Smooth muscle cell (in vitro differentiated cells): ENCODE measurements at regions not wholly inside any gene's neighbourhood (a gene's known extent, or its start where the extent isn't known, plus 50 kb on each side); places are given as distances from the start of the nearest gene placed in this dataset.
A peak's percentile ranks its signal among the peaks of the same experiment; 100 is the strongest.

Experiments used
- DNase-seq: peaks from one replicate; lab custom pipeline; 2025; ENCODE audit not compliant: unreplicated experiment; lab: John Stamatoyannopoulos, UW
- H2AFZ ChIP-seq: fragments of 200-600 bp; sonication (generic); 2 replicates; pipeline ENCODE4 v1.6.0; 2016; ENCODE audit warnings: antibody characterized with exemption, low read depth, mild to moderate bottlenecking
- H3F3A ChIP-seq: fragments of 200-600 bp; sonication (generic); 2 replicates; pipeline ENCODE4 v1.6.0; 2017; ENCODE audit warnings: antibody characterized with exemption, low read depth
- H3K27ac ChIP-seq: fragments of 200-600 bp; sonication (generic); 2 replicates; pipeline ENCODE4 v1.5.1; 2016; ENCODE audit warnings: low read depth, mild to moderate bottlenecking
- H3K27me3 ChIP-seq: fragments of 200-600 bp; sonication (generic); 2 replicates; pipeline ENCODE4 v1.6.1; 2016; ENCODE audit warnings: low read depth, mild to moderate bottlenecking
- H3K36me3 ChIP-seq: fragments of 200-600 bp; sonication (generic); 2 replicates; pipeline ENCODE4 v1.5.1; 2016; ENCODE audit warnings: low read depth
- H3K4me1 ChIP-seq: fragments of 200-600 bp; sonication (generic); 2 replicates; pipeline ENCODE4 v1.5.1; 2016; ENCODE audit warnings: low read depth
- H3K4me2 ChIP-seq: fragments of 200-600 bp; sonication (generic); 2 replicates; pipeline ENCODE4 v1.6.0; 2016; ENCODE audit warnings: mild to moderate bottlenecking
- H3K4me3 ChIP-seq: fragments of 200-600 bp; sonication (generic); 2 replicates; pipeline ENCODE4 v1.5.1; 2016; ENCODE audit warnings: mild to moderate bottlenecking
- H3K79me2 ChIP-seq: fragments of 200-600 bp; sonication (generic); 2 replicates; pipeline ENCODE4 v1.6.0; 2016; ENCODE audit warnings: low read depth, mild to moderate bottlenecking
- H3K9ac ChIP-seq: fragments of 200-600 bp; sonication (generic); 2 replicates; pipeline ENCODE4 v1.6.0; 2016; ENCODE audit warnings: low read depth
- H3K9me3 ChIP-seq: fragments of 200-600 bp; sonication (generic); replicated peaks from 2 replicates; pipeline ENCODE4 v1.5.1; 2016; ENCODE audit warnings: low read depth
- H4K20me1 ChIP-seq: fragments of 200-600 bp; sonication (generic); 2 replicates; pipeline ENCODE4 v1.6.0; 2016; ENCODE audit warnings: low read depth
- CTCF ChIP-seq: fragments of 200-600 bp; sonication (generic); IDR thresholded peaks from 2 replicates; pipeline ENCODE4 v1.5.1; 2017; ENCODE audit warnings: borderline replicate concordance, mild to moderate bottlenecking, antibody characterized with exemption; ENCODE audit not compliant: insufficient read depth, poor library complexity, severe bottlenecking
- WGBS: methylation state at CpG from one replicate; pipeline ENCODE4 v1.1.7; 2016; ENCODE audit warnings: low lambda C conversion rate; 5-methylcytosine and 5-hydroxymethylcytosine counted together

GRCh38 chr20:22437354-22437753 is 147.0 kb downstream of the FOXA2 start:
- H3F3A ChIP-seq = no peaks in the 10 kb centered on the region
- no peak overlapping the region for H2AFZ ChIP-seq
- no peaks in the 10 kb centered on the region for H4K20me1 ChIP-seq
- no peaks in the 10 kb centered on the region for H3K9me3 ChIP-seq
- TF ChIP-seq CTCF = no peak
- peaks cover 8% of the 10 kb centered on the region for H3K4me1 ChIP-seq
- H3K27me3 ChIP-seq = peaks cover 33% of the 10 kb centered on the region
- no peak for DNase-seq
- no peaks in the 10 kb centered on the region for H3K79me2 ChIP-seq
- no peak overlapping the region for H3K4me3 ChIP-seq
- WGBS = 79% methylated on average over 1 of the region's 1 CpG
- no peak overlapping the region for H3K9ac ChIP-seq
- H3K36me3 ChIP-seq = no peaks in the 10 kb centered on the region
- no peak overlapping the region for H3K4me2 ChIP-seq
- no peak overlapping the region for H3K27ac ChIP-seq

GRCh38 chr20:22431419-22431818 is 153.0 kb downstream of the FOXA2 start:
- Histone ChIP-seq H3K4me2 (no peak overlapping the region), H3K4me1 (peaks cover 17% of the 10 kb centered on the region), H3K27me3 (peaks cover 59% of the 10 kb centered on the region), H3K9ac (no peak overlapping the region), H3K36me3 (no peaks in the 10 kb centered on the region), H3K79me2 (no peaks in the 10 kb centered on the region), H3K27ac (no peak overlapping the region), H4K20me1 (no peaks in the 10 kb centered on the region), H2AFZ (no peak overlapping the region), H3K9me3 (no peaks in the 10 kb centered on the region), H3K4me3 (no peak overlapping the region), H3F3A (no peaks in the 10 kb centered on the region)
- no peak for DNase-seq
- no peak for TF ChIP-seq CTCF
- 86% methylated on average over 2 of the region's 2 CpGs for WGBS

- H4K20me1 ChIP-seq = no peaks in the 10 kb centered on the region
- DNase-seq = no peak
- no peak overlapping the region for H3K4me2 ChIP-seq
- WGBS = 56% methylated on average over 11 of the region's 11 CpGs
- H3K79me2 ChIP-seq = no peaks in the 10 kb centered on the region
- peaks cover 17% of the 10 kb centered on the region for H3K4me1 ChIP-seq
- no peak for TF ChIP-seq CTCF
- no peak overlapping the region for H3K9ac ChIP-seq
- no peaks in the 10 kb centered on the region for H3K36me3 ChIP-seq
- no peaks in the 10 kb centered on the region for H3K9me3 ChIP-seq
- no peak overlapping the region for H3K27ac ChIP-seq
- H3F3A ChIP-seq = no peaks in the 10 kb centered on the region
- no peak overlapping the region for H3K4me3 ChIP-seq
- peaks cover 55% of the 10 kb centered on the region for H3K27me3 ChIP-seq
- no peak overlapping the region for H2AFZ ChIP-seq
These were observed 153.6 kb downstream of the FOXA2 start for GRCh38 chr20:22430746-22431168.

GRCh38 chr20:22430154-22430745 is 154.1 kb downstream of the FOXA2 start:
- no peaks in the 10 kb centered on the region for H3F3A ChIP-seq
- no peak for DNase-seq
- no peaks in the 10 kb centered on the region for H3K9me3 ChIP-seq
- no peak overlapping the region for H2AFZ ChIP-seq
- H3K79me2 ChIP-seq = no peaks in the 10 kb centered on the region
- no peaks in the 10 kb centered on the region for H3K36me3 ChIP-seq
- peaks cover 50% of the 10 kb centered on the region for H3K27me3 ChIP-seq
- WGBS = 22% methylated on average over 15 of the region's 15 CpGs
- H3K9ac ChIP-seq = no peak overlapping the region
- TF ChIP-seq CTCF = no peak
- H3K4me1 ChIP-seq = peaks cover 17% of the 10 kb centered on the region
- H4K20me1 ChIP-seq = no peaks in the 10 kb centered on the region
- peak overlapping the region; percentile 1 for H3K4me2 ChIP-seq
- H3K27ac ChIP-seq = no peak overlapping the region
- no peak overlapping the region for H3K4me3 ChIP-seq
